ENCODE measurements at regions not wholly inside any gene's neighbourhood (a gene's known extent, or its start where the extent isn't known, plus 50 kb on each side); places are given as distances from the start of the nearest gene placed in this dataset.

DNA sequence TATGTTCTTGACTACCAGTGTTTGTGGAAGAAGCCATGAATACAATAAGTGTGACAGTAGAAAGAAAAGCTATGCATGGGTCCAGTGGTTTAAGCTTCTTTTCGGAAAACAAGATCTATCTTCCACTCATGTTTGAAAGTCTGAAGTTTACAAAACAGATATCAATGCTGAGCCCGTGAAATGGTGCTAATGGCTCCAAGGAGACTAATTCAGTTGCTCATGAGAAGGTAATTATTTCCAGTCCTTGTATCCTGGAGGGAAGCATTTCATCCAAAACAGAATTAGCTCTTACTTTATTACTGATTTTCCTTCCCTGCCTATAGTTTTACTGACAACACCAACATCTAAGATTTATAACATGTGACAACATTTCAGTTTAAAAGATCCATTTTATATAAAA is 1364.9 kb downstream of the PCDH9 start:
- no peak for DNase-seq (ENCODE audit: extremely low read depth, low read depth)
- TF ChIP-seq, protein P1, sequence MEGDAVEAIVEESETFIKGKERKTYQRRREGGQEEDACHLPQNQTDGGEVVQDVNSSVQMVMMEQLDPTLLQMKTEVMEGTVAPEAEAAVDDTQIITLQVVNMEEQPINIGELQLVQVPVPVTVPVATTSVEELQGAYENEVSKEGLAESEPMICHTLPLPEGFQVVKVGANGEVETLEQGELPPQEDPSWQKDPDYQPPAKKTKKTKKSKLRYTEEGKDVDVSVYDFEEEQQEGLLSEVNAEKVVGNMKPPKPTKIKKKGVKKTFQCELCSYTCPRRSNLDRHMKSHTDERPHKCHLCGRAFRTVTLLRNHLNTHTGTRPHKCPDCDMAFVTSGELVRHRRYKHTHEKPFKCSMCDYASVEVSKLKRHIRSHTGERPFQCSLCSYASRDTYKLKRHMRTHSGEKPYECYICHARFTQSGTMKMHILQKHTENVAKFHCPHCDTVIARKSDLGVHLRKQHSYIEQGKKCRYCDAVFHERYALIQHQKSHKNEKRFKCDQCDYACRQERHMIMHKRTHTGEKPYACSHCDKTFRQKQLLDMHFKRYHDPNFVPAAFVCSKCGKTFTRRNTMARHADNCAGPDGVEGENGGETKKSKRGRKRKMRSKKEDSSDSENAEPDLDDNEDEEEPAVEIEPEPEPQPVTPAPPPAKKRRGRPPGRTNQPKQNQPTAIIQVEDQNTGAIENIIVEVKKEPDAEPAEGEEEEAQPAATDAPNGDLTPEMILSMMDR (IDR thresholded peaks at IDR 0.05; ENCODE audit: low read depth, low read length) = no peak

DNA sequence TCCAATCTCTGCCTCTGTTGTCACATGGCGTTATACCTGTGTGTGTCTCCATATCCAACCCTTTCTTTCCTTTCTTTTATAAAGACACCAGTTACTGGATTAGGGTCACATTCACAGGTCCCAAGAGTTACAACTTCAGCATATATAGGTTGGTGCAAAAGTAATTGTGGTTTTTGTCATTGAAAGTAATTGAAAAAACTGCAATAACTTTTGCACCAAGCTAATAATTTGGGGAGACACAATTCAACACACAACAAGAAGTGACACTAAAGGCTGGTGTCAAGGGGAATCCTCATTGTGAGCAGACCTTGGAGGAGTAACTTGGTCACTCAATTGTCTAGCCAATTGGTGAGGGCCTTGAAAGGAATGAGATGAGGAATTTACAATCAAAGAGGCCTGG is 1366.1 kb downstream of the PCDH9 start:
- TF ChIP-seq, protein P1 (IDR thresholded peaks at IDR 0.05; ENCODE audit: low read depth, low read length) = no peak

DNA sequence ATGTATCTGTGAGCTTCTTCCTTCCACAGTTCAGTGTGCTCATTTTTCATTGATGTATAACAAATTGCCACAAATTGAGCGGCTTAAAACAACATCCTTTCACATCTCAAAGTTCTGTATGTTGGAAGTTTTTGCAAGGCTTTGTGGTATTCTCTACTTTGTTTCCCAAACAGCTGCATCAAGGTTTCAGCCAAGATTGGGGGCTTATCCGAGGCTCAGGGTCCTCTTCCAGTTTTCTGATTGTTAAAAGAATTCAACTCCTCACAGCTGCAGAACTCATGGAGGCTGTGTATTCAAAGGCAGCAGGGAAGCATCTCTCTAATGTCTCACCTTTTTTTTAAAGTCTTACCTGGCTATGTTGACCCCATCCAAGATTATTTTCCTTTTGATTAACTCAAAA is 1369.8 kb downstream of the PCDH9 start:
- TF ChIP-seq, protein P1 (IDR thresholded peaks at IDR 0.05; ENCODE audit: low read depth, low read length) = no peak
- DNase-seq (ENCODE audit: extremely low read depth, low read depth) = no peak

More for the DNA sequence above, 1366.1 kb downstream of the PCDH9 start:
- no peak for DNase-seq (ENCODE audit: extremely low read depth, low read depth)

DNA sequence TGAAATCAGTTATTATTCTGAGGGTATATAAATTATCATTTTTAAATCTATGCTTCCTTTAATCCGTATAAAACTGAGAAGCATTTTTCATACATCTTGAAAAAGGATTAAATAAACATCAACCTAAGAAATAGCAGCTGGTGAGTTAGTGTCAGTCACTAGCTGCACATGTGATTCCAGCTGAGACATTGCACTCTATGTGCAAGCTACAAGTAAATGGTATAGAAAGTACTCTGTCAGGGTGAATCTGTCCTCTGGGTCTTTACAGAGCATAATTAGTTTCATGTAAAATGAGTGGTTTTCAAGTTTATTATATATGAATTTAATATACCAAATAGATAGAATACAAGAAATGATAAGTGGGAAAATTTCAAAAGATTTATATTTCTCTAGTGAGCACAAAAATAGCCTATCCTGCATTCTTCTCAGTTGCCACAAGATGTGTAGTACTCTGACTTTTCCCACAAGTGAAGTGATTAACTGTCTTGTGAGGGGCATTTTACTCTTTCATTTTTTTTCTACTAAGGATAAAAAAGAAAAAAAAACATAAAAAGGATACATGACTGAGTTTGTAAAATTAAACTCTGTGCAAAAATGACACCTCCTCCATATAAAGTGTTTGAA is 1372.1 kb downstream of the PCDH9 start:
- TF ChIP-seq, protein P1 (IDR thresholded peaks at IDR 0.05; ENCODE audit: low read depth, low read length) = no peak
- DNase-seq (ENCODE audit: extremely low read depth, low read depth) = no peak

DNA sequence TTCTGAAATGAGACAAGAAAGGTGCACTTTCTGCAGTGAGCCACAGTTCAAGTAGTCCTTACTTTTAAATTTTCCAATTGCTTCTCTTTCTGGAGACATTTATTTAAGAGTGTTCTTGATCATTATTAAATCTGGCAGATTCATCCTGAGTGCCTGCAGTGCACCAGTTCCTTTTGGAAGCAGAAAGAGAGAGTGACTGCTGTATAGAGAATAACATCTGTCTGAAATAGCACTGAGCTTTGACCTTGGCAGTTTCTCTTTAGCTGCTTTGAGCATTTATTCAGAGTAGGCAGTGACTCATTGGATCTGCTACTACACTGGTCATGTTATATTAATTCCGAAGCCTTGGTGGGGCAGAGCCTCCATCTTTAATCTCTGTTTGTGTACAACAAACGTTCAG is 1373.7 kb downstream of the PCDH9 start:
- TF ChIP-seq, protein P1 (IDR thresholded peaks at IDR 0.05; ENCODE audit: low read depth, low read length) = no peak
- DNase-seq (ENCODE audit: extremely low read depth, low read depth) = no peak

DNA sequence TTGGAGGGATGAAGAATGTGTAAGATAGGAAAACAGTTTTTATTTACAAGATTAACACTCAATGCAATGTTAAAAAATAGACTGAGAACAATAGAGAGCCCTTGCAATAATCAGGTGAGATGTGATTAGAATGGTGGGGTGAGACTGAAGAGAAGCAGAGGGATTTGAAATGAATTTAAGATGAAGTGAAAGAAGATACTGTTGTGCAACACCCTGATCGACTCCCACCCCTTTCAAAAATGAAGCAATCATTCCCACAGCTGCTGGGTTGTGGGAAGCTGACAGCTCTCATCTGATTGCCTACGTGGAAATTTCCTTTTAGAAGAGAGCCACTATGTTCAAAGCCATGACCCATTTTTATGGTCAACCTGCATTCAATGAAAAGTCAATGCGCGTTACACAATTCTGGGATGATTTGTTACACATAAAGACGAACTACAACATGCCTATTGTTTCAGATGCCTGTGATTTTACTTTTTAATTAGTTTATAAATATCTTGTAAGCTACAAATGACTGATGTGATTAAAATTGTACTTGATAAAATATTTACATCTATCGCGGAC is 1374.8 kb downstream of the PCDH9 start:
- DNase-seq (ENCODE audit: extremely low read depth, low read depth) = no peak
- TF ChIP-seq, protein P1 (IDR thresholded peaks at IDR 0.05; ENCODE audit: low read depth, low read length) = no peak

DNA sequence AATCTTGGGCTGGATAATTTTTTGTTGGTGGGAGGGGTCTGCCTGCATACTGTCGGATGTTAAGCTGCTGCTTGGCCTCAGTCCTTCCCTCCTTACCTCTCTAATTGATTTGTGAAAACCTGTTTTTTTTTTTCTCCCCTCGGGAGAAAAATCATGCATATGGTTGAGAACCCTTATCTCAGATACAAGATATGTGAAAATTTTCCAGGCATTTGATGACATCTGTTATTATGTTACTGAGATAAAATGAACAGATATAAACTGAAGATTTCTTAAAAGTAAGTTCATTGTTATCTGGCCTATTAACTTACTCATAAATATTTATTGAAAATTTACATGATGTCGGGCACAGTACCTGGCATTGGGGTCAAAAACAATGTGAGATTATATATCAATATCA is 1375.7 kb downstream of the PCDH9 start:
- DNase-seq (ENCODE audit: extremely low read depth, low read depth) = no peak
- TF ChIP-seq, protein P1 (IDR thresholded peaks at IDR 0.05; ENCODE audit: low read depth, low read length) = no peak

Measured in AG09319 (cell line).